Fibroblast of mammary gland (primary cell): ENCODE measurements at regions not wholly inside any gene's neighbourhood (a gene's known extent, or its start where the extent isn't known, plus 50 kb on each side); places are given as distances from the start of the nearest gene placed in this dataset.

ENCODE experiments used
- DNase-seq: peaks from one replicate; pipeline ENCODE4 v3.0.0-alpha.2; 2010; ENCODE audit warnings: low read depth
- H3K4me3 ChIP-seq: 2 replicates; pipeline ENCODE4 v1.5.1; 2011; ENCODE audit warnings: low read depth, mild to moderate bottlenecking, low read length, moderate library complexity; ENCODE audit not compliant: control insufficient read depth
- TF ChIP-seq, protein P1 (sequence below): conservative IDR thresholded peaks from 2 replicates; pipeline ENCODE4 v1.5.1; 2011; ENCODE audit warnings: low read depth, low read length, inconsistent platforms; ENCODE audit not compliant: control insufficient read depth, insufficient read depth

DNA sequence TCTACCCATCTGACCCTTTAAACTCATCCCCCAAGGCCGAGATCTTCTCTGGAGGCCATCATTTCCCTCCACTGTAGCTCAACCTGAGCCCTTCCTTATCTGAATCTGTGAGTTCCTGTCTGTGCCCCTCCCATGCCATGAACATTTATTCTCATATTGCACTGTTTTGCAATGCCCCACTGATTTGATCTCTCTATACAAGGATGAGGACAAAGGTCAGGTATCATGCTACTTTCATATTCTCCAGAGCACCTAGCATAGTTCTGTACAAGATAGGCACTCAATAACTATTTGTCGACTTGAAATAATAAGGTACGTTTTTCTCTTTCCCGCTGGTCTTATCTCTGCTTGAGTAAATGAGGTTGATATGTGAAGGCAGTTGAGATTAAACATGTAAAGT lies 135.5 kb downstream of the KLF5 start:
- no peak overlapping the region for H3K4me3 ChIP-seq
- TF ChIP-seq, protein P1, sequence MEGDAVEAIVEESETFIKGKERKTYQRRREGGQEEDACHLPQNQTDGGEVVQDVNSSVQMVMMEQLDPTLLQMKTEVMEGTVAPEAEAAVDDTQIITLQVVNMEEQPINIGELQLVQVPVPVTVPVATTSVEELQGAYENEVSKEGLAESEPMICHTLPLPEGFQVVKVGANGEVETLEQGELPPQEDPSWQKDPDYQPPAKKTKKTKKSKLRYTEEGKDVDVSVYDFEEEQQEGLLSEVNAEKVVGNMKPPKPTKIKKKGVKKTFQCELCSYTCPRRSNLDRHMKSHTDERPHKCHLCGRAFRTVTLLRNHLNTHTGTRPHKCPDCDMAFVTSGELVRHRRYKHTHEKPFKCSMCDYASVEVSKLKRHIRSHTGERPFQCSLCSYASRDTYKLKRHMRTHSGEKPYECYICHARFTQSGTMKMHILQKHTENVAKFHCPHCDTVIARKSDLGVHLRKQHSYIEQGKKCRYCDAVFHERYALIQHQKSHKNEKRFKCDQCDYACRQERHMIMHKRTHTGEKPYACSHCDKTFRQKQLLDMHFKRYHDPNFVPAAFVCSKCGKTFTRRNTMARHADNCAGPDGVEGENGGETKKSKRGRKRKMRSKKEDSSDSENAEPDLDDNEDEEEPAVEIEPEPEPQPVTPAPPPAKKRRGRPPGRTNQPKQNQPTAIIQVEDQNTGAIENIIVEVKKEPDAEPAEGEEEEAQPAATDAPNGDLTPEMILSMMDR: no peak
- DNase-seq: no peak

DNA sequence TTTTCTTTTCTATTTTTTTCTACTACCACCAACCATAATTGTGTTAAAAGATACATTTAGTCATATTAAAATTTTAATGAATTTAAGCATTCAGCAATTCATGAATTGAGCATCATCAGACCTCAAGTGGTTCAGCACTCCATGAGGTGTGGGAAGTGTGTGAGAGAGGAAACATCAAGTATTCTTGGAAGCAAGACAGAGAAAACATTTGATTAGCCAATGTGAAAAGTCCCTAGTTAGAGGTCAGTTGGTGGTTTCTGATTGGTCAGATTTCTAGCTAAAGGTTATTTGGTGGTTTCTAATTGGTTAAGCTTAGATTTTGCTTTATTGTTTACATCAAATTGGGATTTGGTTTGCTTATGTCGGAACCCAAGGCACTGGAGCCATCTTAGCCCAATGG lies 134.7 kb downstream of the KLF5 start:
- DNase-seq: no peak
- TF ChIP-seq, protein P1: no peak
- H3K4me3 ChIP-seq: no peak overlapping the region

DNA sequence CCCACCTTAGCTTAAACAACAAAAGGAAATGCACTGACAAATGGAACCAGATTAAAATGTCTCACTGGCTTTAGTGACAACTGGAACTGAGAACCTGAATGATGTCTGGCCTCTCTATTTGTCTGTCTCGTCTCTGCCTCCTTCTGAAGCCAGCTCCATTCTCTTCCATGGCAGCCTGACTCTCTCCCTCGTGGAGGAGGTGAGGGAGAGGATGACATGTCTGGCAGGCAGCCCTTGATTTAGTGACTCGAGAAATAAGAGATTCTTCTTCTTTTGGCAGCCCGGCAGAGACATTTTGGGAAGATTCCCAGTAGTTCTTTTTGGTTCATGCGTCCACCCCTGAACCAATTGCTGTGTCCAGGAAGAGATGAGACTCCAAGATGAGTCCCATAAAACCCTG lies 131.7 kb downstream of the KLF5 start:
- no peak overlapping the region for H3K4me3 ChIP-seq
- no peak for DNase-seq
- TF ChIP-seq, protein P1: no peak

DNA sequence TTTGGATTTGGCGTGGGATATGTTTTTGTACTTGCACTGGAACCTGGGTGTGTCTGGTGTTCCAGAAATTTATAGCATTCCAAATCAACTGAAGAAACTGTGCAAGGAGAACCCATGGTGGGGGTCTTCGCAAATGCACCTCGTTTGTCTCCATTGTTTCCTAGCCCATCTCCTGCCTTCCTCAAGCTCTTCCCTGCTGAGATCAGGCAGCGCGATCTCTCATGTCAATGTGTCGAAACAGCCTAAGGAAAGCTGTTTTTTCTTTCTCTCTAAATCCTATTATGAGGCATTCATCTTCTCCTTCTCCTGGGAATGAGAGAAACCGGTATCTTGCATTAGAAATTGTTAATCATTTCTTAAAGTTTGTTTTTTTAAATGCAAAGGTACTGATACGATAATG lies 131.0 kb downstream of the KLF5 start:
- no peak overlapping the region for H3K4me3 ChIP-seq
- no peak for DNase-seq
- TF ChIP-seq, protein P1: no peak

DNA sequence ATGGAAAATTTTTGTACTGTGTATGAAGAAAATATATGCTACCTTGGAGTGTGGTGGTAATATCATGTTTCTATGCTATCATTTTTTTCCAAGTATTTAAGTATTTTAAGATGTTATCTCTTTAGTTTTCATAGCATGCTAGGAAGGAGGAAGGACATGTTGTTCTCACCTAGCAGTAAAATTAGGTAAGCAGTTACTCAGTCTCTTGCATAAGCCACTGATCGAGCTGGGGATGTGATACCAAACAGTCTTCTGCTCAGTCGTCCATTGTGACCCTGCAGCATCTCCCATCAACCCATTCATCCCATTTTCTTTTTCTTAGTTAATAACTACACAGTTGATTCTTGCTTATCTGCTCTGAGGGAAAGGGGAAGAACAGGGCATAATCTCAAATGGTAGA lies 130.6 kb downstream of the KLF5 start:
- TF ChIP-seq, protein P1: no peak
- H3K4me3 ChIP-seq: no peak overlapping the region
- no peak for DNase-seq

DNA sequence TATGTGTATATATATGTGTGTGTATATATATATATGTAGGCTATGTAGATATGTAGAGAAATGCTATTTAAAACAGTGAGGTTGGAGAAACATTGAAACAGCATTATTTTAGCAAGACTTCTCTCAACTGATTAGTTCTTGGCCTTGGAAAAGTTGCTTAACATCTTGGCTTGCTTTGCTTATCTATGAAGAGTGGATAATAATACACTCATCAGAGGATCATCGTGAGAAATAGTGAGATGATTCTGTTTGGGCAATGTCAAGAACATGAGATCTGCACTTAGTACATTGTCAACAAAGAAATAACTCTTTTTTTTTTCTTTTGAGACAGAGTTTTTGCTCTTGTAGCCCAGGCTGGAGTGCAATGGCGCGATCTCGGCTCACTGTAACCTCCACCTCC lies 128.3 kb downstream of the KLF5 start:
- peak; percentile 18 for DNase-seq
- TF ChIP-seq, protein P1: no peak
- no peak overlapping the region for H3K4me3 ChIP-seq

DNA sequence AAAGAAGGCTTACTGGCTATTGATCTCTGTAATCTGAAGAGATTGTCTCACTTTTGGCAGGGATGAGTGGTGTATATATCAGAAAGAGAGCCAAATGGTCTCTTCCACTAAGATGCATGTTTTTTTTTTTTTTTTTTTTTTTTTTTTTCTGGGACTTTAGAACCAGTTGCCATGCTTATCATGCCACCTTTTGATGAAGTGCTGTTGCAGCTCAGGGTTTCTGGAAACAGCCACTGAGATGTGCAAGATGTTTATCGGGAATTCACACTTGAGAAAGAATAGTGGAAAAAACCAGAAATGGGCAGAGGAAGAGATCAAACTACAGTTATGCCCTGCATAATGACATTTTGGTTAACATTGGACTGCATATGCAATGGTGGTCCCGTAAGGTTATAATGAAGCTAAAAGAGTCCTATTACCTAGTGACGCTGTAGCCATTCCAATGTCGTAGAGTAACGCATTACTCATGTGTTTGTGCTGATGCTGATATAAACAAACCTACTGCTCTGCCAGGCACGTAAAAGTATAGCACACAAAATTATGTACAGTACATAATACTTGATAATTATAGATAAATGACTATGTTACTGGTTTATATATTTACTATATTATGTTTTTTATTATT lies 121.0 kb downstream of the KLF5 start:
- no peak for DNase-seq
- no peak overlapping the region for H3K4me3 ChIP-seq
- TF ChIP-seq, protein P1: no peak
